ENCODE measurements at regions not wholly inside any gene's neighbourhood (a gene's known extent, or its start where the extent isn't known, plus 50 kb on each side); places are given as distances from the start of the nearest gene placed in this dataset.

- no peak overlapping the region for H3K4me2 ChIP-seq
- H3F3A ChIP-seq (replicated peaks; ENCODE audit: low read depth): no peaks in the 10 kb centered on the region
- H3K9me2 ChIP-seq (ENCODE audit: insufficient read depth): no peaks in the 10 kb centered on the region
- ATAC-seq: no peak
- H3K27me3 ChIP-seq (ENCODE audit: insufficient read depth): no peaks in the 10 kb centered on the region
- H3K36me3 Mint-ChIP-seq (ENCODE audit: low read depth): peaks cover 7% of the 10 kb centered on the region
- no peak for DNase-seq (ENCODE audit: low spot score)
- no peak overlapping the region for H3K4me3 ChIP-seq
- H3K4me1 ChIP-seq (ENCODE audit: insufficient read depth): no peaks in the 10 kb centered on the region
- H3K9me3 Mint-ChIP-seq: peaks cover 7% of the 10 kb centered on the region
- no peak overlapping the region for H3K27ac Mint-ChIP-seq
- no peak overlapping the region for H3K4me3 Mint-ChIP-seq
- H3K4me1 Mint-ChIP-seq: peaks cover 6% of the 10 kb centered on the region; the same call in 2 of the 3 replicates
- H3K36me3 ChIP-seq (ENCODE audit: insufficient read depth): no peaks in the 10 kb centered on the region
- no peaks in the 10 kb centered on the region for H3K79me2 ChIP-seq (replicated peaks; ENCODE audit: insufficient read depth)
- peak overlapping the region; percentile 32; the same call in 1 of the 2 replicates for H2AFZ ChIP-seq
- peaks cover 8% of the 10 kb centered on the region for H3K27me3 Mint-ChIP-seq (ENCODE audit: insufficient read depth, low read depth, poor library complexity)
- no peaks in the 10 kb centered on the region; the same call in 1 of the 2 replicates for H4K20me1 ChIP-seq (replicated peaks; ENCODE audit: insufficient read depth)
- no peak overlapping the region for H3K27ac ChIP-seq (ENCODE audit: low read depth)
- no peak for TF ChIP-seq EZH2phosphoT487 (IDR thresholded peaks at IDR 0.05; ENCODE audit: unreplicated experiment)
- no peak for TF ChIP-seq ZNF331 (CRISPR knock-in tag; IDR thresholded peaks at IDR 0.05; ENCODE audit: low read depth)
- no peak for TF ChIP-seq CTCF (conservative IDR thresholded peaks at IDR 0.05; ENCODE audit: low read depth in 2 of 2)
- no peak for TF ChIP-seq REST (IDR thresholded peaks at IDR 0.05; ENCODE audit: unreplicated experiment)
- TF ChIP-seq POLR2AphosphoS5 (IDR thresholded peaks at IDR 0.05; ENCODE audit: low read depth): no peak
- TF ChIP-seq ZNF462 (CRISPR knock-in tag; IDR thresholded peaks at IDR 0.05): no peak
- no peak for TF ChIP-seq JUNB (IDR thresholded peaks at IDR 0.05; ENCODE audit: unreplicated experiment)
- no peak for TF ChIP-seq ETS1 (IDR thresholded peaks at IDR 0.05)
Observed at GRCh38 chr1:65691152-65691900, 101.4 kb upstream of the PDE4B start.
